ENCODE measurements at regions not wholly inside any gene's neighbourhood (a gene's known extent, or its start where the extent isn't known, plus 50 kb on each side); places are given as distances from the start of the nearest gene placed in this dataset.

DNA sequence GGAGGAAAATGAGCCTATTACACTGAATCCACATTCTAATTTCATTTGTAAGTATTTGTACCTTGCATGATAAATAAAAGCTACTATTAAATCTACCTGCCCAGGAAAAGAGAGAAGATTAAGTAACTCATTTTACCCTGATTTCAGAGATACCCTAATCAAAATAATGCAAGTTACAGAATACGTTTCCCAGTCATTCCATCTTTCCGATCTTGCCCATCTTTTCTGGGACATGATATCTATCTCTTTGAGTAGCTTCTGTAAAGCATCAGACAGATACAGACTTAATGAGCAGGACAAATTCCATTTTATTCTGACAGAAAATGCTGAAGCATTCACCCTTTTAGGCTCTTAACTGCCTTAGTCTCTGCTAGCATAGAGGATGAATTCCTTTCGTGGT is 56.6 kb downstream of the SPRY2 start:
- DNase-seq (ENCODE audit: low read depth in 2 of 2), result no peak

DNA sequence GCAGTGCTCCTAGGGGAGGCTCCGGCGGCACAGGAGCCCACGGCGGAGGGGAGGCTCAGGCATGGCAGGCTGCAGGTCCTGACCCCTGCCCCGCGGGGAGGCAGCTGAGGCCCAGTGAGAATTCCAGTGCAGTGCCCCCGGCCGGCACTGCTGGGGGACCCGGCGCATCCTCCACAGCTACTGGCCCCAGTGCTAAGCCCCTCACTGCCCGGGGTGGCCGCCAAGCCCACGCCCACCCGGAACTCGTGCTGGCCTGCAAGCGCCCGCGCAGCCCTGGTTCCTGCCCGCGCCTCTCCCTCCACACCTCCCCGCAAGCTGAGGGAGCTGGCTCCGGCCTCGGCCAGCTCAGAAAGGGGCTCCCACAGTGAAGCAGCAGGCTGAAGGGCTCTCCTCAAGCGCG is 62.2 kb downstream of the SPRY2 start:
- DNase-seq (ENCODE audit: low read depth in 2 of 2), result no peak

DNA sequence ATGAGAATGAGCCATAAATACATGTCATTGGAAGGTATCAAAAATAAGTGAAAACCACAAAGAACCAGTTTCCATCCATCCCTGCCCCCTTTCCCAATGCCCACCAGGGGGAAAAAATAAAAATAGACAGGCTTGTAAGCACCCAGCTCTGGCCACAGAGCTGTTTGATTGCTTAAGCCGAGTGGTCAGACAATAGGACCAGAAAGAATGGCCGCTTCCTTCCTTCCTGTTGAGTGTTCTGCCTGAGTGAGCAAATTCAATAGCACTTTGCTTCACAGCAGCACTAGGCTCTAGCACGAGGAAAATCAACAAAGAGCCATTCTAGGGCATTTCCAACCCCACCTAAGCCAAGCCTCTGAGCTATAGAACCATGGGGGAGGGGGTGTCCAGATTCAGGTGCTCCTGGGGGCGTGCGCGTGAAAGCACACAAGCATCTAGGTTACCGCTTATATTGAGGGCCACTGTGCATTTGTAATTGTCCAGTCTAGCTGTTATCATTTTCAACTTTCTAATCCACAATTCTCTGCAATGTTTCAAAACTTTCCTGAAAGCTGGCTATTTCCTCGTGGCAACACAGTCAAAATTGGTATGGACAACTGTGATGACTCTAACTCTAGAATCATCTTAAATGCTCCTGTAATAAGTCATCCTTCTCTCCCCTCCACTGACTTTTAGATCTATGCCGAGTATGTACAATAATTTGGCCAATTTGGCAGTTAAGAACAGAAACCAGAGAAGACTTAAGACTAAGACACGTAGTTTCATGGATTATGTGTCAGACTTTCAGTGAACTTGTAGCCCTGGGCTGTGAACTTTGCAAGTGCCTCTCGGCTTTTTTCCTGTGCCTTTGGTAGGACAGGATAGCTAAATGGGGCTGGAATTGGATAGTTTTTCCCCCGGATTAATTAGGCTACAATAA is 64.3 kb downstream of the SPRY2 start:
- DNase-seq (ENCODE audit: low read depth in 2 of 2), result no peak

DNA sequence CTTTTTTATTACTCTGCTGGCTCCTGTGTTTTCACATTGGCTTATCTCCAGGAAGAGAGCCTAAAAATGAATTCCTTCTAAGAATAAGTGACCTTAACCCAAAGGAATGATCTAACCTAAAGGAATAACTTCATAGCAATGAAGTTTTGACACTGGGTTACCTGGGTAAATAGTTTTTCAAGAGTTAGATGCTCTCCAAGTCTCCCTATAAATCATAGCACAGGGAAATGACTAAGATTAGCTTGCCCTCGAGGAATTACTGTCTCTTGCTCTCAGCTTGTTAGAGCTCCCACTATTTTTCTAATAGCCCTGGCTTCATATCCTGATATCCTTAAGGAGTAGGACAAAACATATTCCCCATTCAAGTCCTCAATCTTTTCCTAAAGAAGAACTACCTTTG is 66.3 kb downstream of the SPRY2 start:
- no peak for DNase-seq (ENCODE audit: low read depth in 2 of 2)

GRCh38 chr13:80273718-80274117 is 67.2 kb downstream of the SPRY2 start:
- no peak for DNase-seq (ENCODE audit: low read depth in 2 of 2)

- no peak for DNase-seq (ENCODE audit: low read depth in 2 of 2)
Measured at GRCh38 chr13:80265348-80265747, 75.6 kb downstream of the SPRY2 start.

DNA sequence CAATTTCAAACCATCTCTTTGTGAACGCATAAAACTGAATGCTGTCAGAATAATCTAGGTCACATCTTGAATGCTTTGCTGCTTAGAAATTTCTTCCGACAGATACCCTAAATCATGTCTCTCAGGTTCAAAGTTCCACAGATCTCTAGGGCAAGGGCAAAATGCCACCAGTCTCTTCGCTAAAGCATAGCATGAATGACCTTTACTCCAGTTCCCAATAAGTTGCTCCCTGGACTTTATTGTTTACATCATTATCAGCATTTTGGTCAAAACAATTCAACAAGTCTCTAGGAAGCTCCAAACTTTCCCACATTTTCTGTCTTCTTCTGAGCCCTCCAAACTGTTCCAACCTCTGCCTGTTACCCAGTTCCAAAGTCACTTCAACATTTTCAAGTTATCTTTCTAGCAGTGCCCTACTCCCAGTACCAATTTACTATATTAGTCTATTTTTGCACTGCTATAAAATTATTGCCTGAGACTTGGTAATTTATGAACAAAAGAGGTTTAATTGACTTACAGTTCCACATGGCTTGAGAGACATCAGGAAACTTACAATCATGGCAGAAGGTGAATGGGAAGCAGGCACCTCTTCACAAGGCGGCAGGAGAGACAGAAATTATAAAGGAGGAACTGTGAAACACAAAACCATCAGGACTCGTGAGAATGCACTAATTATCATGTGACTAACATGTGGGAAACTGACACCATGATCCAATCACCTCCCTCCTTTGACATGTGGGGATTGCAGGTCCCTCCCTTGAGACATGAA is 77.0 kb downstream of the SPRY2 start:
- no peak for DNase-seq (ENCODE audit: low read depth in 2 of 2)

DNA sequence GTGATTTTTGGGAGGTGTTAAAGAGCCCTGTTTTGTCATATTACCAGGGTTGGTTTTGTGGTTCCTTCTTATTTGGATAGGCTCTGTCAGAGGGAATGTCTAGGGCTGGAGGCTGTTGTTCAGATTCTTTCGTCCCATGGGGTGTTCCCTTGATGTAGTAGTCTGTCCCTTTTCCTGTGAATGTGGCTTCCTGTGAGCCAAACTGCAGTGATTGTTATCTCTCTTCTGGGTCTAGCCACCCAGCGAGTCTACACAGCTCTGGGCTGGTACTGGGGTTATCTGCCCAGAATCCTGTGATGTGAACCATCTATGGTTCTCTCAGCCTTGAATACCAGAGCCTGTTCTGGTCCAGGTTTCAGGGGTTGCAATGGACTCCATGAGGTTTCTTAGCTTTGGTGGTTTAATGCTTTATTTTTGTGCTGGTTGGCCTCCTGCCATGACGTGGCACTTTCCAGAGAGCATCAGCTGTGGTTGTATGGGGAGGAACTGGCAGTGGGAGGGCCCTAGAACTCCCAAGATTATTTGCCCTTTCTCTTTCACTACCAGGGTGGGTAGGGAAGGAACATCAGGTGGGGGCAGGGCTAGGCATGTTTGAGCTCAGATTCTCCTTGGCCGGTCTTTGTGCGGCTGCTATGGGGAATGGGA is 78.8 kb downstream of the SPRY2 start:
- DNase-seq (ENCODE audit: low read depth in 2 of 2), result no peak

- DNase-seq (ENCODE audit: low read depth in 2 of 2), result no peak
Measured at GRCh38 chr13:80259159-80259558, 81.8 kb downstream of the SPRY2 start.

DNA sequence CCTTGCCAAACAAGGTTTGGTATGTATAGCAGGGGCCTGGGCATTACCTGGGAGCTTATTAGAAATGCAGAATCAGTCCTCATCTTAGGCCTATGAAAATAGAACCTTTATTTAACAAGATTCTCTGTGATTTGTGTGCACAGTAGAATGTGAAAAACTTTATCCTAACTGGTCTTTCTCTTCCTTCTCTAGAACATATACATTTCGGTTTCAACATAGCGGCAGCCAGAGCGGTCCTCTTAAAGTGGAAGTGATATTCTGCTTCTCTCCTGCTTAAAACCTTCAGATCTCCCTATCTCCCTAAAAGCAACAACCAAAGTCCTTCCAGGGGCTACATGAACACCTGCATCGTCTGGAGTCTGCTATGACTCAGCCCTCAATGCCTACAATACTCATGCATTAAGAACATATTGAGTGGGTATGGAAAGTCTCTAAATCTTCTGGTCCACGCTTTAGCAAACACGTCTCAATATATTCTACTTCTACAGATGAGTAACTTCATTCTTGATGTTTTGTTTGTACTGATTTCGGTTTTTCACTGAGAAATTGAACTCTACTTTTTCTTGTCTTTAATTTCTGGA is 84.5 kb downstream of the SPRY2 start:
- DNase-seq (ENCODE audit: low read depth in 2 of 2), result no peak

GRCh38 chr13:80255946-80256345 is 85.0 kb downstream of the SPRY2 start:
- no peak for DNase-seq (ENCODE audit: low read depth in 2 of 2)

GRCh38 chr13:80251403-80251802 is 89.5 kb downstream of the SPRY2 start:
- no peak for DNase-seq (ENCODE audit: low read depth in 2 of 2)

DNA sequence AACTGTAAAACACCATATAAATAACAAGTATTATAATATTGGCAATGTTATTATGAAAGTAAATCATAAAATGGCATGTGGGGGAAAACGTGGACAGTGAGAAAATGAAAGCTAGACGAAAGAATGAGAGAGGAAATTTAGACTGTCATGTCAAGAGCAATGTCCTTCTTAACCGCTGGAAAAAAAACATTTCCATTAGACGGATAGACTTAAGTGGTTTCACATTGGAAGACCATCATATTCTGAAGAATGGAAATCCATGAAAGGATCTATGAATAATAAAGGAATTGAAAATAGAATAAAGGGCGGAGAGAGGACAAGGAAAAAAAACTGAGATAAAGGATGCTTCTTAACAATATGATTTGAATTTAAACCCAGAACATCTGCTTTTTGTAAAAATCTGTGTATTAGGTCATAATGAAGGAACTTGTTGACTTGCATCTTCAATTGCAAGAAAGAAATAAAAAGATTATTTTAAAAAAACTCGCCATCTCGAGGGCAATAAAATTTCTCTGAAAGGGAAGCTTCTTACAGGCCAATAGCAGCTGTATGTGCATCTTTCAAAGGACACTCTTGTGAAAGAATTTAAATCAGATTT is 90.6 kb downstream of the SPRY2 start:
- DNase-seq (ENCODE audit: low read depth in 2 of 2), result no peak

DNA sequence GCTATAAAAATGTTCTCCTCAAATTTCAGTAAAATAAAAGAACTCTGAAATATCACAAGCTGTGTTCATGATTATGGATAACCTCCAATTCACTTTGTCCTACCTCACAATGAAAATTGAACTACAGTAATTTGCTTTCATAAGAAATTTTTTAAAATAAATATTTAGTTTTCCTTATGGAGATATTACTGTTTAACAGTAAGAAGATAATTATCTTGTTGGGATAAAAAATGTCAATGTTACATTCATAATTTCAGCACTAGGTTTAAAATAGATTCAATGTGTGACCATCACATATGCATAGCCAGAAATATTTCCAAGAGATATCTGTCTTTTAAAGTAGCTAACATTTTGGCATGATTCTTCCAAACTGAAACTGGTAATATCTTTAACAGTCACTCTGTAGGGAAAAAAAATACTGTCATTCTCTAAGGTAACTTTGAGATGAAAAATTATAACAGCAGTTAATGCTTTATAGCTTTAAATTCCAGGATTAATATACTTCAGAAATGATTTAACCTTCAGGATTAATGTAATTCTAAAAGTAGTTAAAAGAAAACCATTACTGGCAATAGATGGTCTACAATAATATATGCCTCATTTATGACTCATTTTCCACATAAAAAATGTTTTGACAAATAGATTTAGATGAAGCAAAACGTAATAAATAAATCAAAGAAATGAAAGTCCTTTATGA is 91.3 kb downstream of the SPRY2 start:
- DNase-seq (ENCODE audit: low read depth in 2 of 2), result no peak

GRCh38 chr13:80245162-80245733 is 95.7 kb downstream of the SPRY2 start:
- DNase-seq (ENCODE audit: low read depth in 2 of 2), result no peak

- DNase-seq (ENCODE audit: low read depth in 2 of 2), result no peak
Measured at GRCh38 chr13:80244574-80244973, 96.4 kb downstream of the SPRY2 start.

DNA sequence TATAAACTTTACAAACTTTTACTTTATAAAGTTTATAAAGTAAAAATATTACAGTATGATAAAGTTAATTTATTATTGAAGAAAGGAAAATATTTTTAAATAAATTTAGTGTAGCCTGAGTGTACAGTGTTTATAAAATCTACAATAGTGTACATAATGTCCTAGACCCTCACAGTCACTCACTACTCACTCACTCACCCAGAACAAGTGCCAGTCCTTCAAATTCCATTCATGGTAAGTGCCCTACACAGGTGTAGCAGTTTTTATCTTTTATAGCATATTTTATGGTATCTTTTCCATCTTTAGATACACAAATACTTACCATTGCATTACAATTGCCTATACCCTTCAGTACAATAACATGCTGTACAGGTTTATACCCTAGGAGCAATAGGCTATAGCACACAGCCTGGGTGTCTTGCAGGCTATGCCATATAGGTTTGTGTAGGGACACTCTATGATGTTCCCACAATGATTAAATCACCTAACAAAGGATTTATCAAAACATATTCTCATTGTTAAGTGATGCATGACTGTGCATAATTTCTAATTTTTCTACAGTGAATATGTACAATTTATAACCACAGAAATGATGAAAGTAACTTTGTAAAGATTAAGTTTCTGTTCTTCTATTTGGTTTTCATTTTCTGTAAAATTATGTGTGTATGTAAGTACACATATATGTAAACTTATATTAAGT is 98.0 kb downstream of the SPRY2 start:
- DNase-seq (ENCODE audit: low read depth in 2 of 2), result no peak

- DNase-seq (ENCODE audit: low read depth in 2 of 2), result no peak
Measured at GRCh38 chr13:80239571-80240255, 101.2 kb downstream of the SPRY2 start.

DNA sequence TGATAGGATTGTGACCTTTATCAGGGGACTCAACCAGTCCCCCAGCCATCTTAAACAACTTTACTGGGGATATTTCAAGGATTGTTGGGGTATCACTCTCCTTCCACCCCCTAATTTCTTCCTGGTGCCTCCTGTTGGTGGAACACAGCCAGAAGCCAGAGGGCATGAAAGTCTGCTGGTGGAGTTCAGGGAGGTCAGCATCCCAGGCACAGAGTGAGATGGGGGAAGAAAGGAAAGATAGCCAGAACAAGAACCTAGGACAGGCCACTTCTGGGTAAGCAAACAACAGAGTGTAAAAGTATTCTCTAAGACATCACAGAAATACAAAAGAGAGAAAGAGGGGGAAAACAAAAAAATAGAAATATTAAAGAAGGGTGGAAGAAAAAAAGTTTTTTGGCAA is 101.8 kb downstream of the SPRY2 start:
- DNase-seq (ENCODE audit: low read depth in 2 of 2), result no peak

- no peak for DNase-seq (ENCODE audit: low read depth in 2 of 2)
Measured at GRCh38 chr13:80237646-80238045, 103.3 kb downstream of the SPRY2 start.

Data from stimulated activated CD8-positive, alpha-beta memory T cell treated with anti-CD3 and anti-CD28 coated beads, Interleukin-7, amount 100 ng/mL, for 4 hours (primary cell).